LoVo (cell line): ENCODE measurements at regions not wholly inside any gene's neighbourhood (a gene's known extent, or its start where the extent isn't known, plus 50 kb on each side); places are given as distances from the start of the nearest gene placed in this dataset.

Experiments
- DNase-seq: peaks from one replicate; pipeline ENCODE4 v3.0.0-alpha.2; 2016; ENCODE audit warnings: low spot score

GRCh38 chr6:63371104-63371715 is 51.4 kb upstream of the LGSN start:
- no peak for DNase-seq

GRCh38 chr6:63372951-63373533 is 53.3 kb upstream of the LGSN start:
- no peak for DNase-seq

GRCh38 chr6:63389191-63389844 is 69.5 kb upstream of the LGSN start:
- no peak for DNase-seq

GRCh38 chr6:63391203-63391970 is 71.6 kb upstream of the LGSN start:
- DNase-seq, result no peak

- DNase-seq, result no peak
These were observed 72.4 kb upstream of the LGSN start for GRCh38 chr6:63392092-63392724.

GRCh38 chr6:63394656-63395308 is 75.0 kb upstream of the LGSN start:
- no peak for DNase-seq

- no peak for DNase-seq
These were observed 75.6 kb upstream of the LGSN start for GRCh38 chr6:63395381-63395780.

GRCh38 chr6:63403725-63404124 is 83.9 kb upstream of the LGSN start:
- no peak for DNase-seq

- DNase-seq, result no peak
These were observed 90.9 kb upstream of the LGSN start for GRCh38 chr6:63410435-63411426.

GRCh38 chr6:63415286-63415685 is 95.5 kb upstream of the LGSN start:
- DNase-seq, result no peak

GRCh38 chr6:63418741-63419140 is 99.0 kb upstream of the LGSN start:
- no peak for DNase-seq

GRCh38 chr6:63424636-63425035 is 104.9 kb upstream of the LGSN start:
- DNase-seq, result no peak

GRCh38 chr6:63425493-63425892 is 105.7 kb upstream of the LGSN start:
- no peak for DNase-seq

GRCh38 chr6:63426844-63427243 is 107.1 kb upstream of the LGSN start:
- no peak for DNase-seq

GRCh38 chr6:63427951-63428350 is 108.2 kb upstream of the LGSN start:
- DNase-seq, result no peak

GRCh38 chr6:63430985-63431519 is 111.3 kb upstream of the LGSN start:
- DNase-seq, result no peak

GRCh38 chr6:63434943-63435342 is 115.2 kb upstream of the LGSN start:
- no peak for DNase-seq

GRCh38 chr6:63436356-63436755 is 116.6 kb upstream of the LGSN start:
- no peak for DNase-seq

GRCh38 chr6:63437058-63437457 is 117.3 kb upstream of the LGSN start:
- no peak for DNase-seq

GRCh38 chr6:63440057-63440456 is 120.3 kb upstream of the LGSN start:
- DNase-seq, result no peak
